H1 (cell line): ENCODE measurements at regions not wholly inside any gene's neighbourhood (a gene's known extent, or its start where the extent isn't known, plus 50 kb on each side); places are given as distances from the start of the nearest gene placed in this dataset.

Source experiments
- BACH1 ChIP-seq: IDR thresholded peaks from 2 replicates; pipeline ENCODE4 v1.6.1; 2012; ENCODE audit warnings: low read length, improper control_type of control experiment
- HDAC2 ChIP-seq, 2 experiments: fragments of 300-600 bp in 1 of 2; sonication (generic) in 1 of 2; IDR thresholded peaks; 2 replicates each; pipeline ENCODE4 v1.6.1; 2011 to 2012; ENCODE audit warnings: low read depth in 2 of 2, low read length in 2 of 2, mild to moderate bottlenecking in 2 of 2, moderate library complexity in 2 of 2, borderline replicate concordance in 1 of 2, inconsistent platforms in 1 of 2
- TAF1 ChIP-seq: IDR thresholded peaks from 2 replicates; pipeline ENCODE4 v1.6.1; 2011; ENCODE audit warnings: mild to moderate bottlenecking, low read depth, low read length

DNA sequence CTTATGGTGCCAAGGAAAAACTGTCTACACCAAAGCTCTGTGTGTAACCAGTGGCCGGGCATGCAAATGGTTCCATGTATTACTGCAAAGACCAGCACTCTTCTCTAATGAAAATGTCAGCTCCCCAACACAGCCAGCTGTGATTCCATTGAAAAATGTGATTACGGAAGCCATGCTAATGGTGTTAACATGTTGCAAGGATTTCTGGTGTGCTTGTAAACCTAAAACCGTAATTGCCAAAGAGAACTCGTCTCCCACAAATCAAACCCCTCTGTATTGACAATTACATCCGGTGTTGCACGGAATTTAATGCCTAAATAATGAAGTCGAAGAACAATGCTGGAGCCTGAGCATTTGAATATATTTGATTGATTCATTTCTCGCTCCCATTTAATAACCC, 351.7 kb downstream of the NPIPA8 start (continued):
- TF ChIP-seq HDAC2 (IDR thresholded peaks at IDR 0.05; ENCODE audit: borderline replicate concordance in 1 of 2, low read depth in 2 of 2, low read length in 2 of 2) (no peak), TAF1 (no peak), BACH1 (no peak)
